SK-N-SH (cell line): ENCODE measurements at regions not wholly inside any gene's neighbourhood (a gene's known extent, or its start where the extent isn't known, plus 50 kb on each side); places are given as distances from the start of the nearest gene placed in this dataset.

Experiments
- CTCF ChIA-PET: fragments of 300-600, 350-600 bp; formaldehyde crosslinking; extraction: SDS; loops from one replicate; lab custom pipeline; 2021; lab: Yijun Ruan, JAX
- POLR2A ChIA-PET: fragments of 350-600 bp; sonication (Branson Sonifier 250); formaldehyde crosslinking; extraction: SDS; loops from one replicate; lab custom pipeline; 2020; ENCODE audit warnings: antibody characterized with exemption, inconsistent platforms; lab: Yijun Ruan, JAX
- DNase-seq: peaks from one replicate; pipeline ENCODE4 v3.0.0; 2012
- H2AFZ ChIP-seq: fragments of 200-600 bp; sonication (generic); 2 replicates; pipeline ENCODE4 v1.8.1; 2016; ENCODE audit warnings: antibody characterized with exemption, mild to moderate bottlenecking, low read depth
- H3F3A ChIP-seq: fragments of 200-600 bp; sonication (generic); replicated peaks from 2 replicates; pipeline ENCODE3; 2016; ENCODE audit warnings: antibody characterized with exemption, mild to moderate bottlenecking; ENCODE audit not compliant: insufficient read depth
- H3K27ac ChIP-seq, 2 experiments: fragments of 200-500 bp in 1 of 2; fragments of 200-600 bp in 1 of 2; sonication (Bioruptor generic) in 1 of 2; sonication (generic), shearing (Covaris generic) in 1 of 2; 2 replicates each; pipeline versions ENCODE4 v1.5.1 to v1.6.1; 2014 to 2016; ENCODE audit warnings: low read depth in 2 of 2, inconsistent platforms in 1 of 2, low read length in 1 of 2, mild to moderate bottlenecking in 1 of 2, mixed read lengths in 1 of 2
- H3K27me3 ChIP-seq: fragments of 200-600 bp; sonication (generic), shearing (Covaris generic); 2 replicates; pipeline ENCODE4 v1.6.1; 2016; ENCODE audit warnings: mixed run types; ENCODE audit not compliant: insufficient read depth
- H3K36me3 ChIP-seq, 2 experiments: fragments of 200-500 bp in 1 of 2; fragments of 200-600 bp in 1 of 2; sonication (Bioruptor generic) in 1 of 2; sonication (generic) in 1 of 2; replicated peaks in 1 of 2; 2 replicates each; pipeline versions ENCODE3 to v1.5.1; 2014 to 2016; ENCODE audit warnings: low read length in 1 of 2, mild to moderate bottlenecking in 1 of 2; ENCODE audit not compliant: insufficient read depth in 2 of 2, control insufficient read depth in 1 of 2
- H3K4me1 ChIP-seq, 2 experiments: fragments of 200-500 bp in 1 of 2; fragments of 200-600 bp in 1 of 2; sonication (Bioruptor generic) in 1 of 2; sonication (generic), shearing (Covaris generic) in 1 of 2; 2 replicates each; pipeline versions ENCODE4 v1.5.1 to v1.6.1; 2014 to 2016; ENCODE audit warnings: low read depth in 1 of 2, low read length in 1 of 2, mixed run types in 1 of 2; ENCODE audit not compliant: insufficient read depth in 2 of 2, control insufficient read depth in 1 of 2
- H3K4me2 ChIP-seq: fragments of 200-600 bp; sonication (generic), shearing (Covaris generic); 2 replicates; pipeline ENCODE4 v1.6.1; 2017; ENCODE audit warnings: mixed run types
- H3K4me3 ChIP-seq, 2 experiments: fragments of 200-500 bp in 1 of 2; fragments of 200-600 bp in 1 of 2; sonication (Bioruptor generic) in 1 of 2; sonication (generic), shearing (Covaris generic) in 1 of 2; 2 replicates each; pipeline versions ENCODE4 v1.5.1 to v1.8.1; 2014 to 2016; ENCODE audit warnings: low read depth in 2 of 2, inconsistent platforms in 1 of 2, low read length in 1 of 2, mild to moderate bottlenecking in 1 of 2, mixed read lengths in 1 of 2, moderate library complexity in 1 of 2
- H3K79me2 ChIP-seq: fragments of 200-600 bp; sonication (generic); 2 replicates; pipeline ENCODE4 v1.8.1; 2017; ENCODE audit warnings: mild to moderate bottlenecking; ENCODE audit not compliant: insufficient read depth
- H3K9ac ChIP-seq: fragments of 200-600 bp; sonication (generic); 2 replicates; pipeline ENCODE4 v1.6.1; 2017; ENCODE audit warnings: mixed run types
- H3K9me2 ChIP-seq: fragments of 200-600 bp; sonication (generic); 2 replicates; pipeline ENCODE4 v1.6.1; 2017; ENCODE audit warnings: mixed run types
- H3K9me3 ChIP-seq: fragments of 200-600 bp; sonication (generic); 2 replicates; pipeline ENCODE4 v1.6.1; 2017; ENCODE audit warnings: mixed run types, mild to moderate bottlenecking, moderate library complexity
- H4K20me1 ChIP-seq: fragments of 200-600 bp; sonication (generic); 2 replicates; pipeline ENCODE4 v1.6.1; 2017; ENCODE audit warnings: mild to moderate bottlenecking, mixed run types; ENCODE audit not compliant: insufficient read depth
- CHD2 ChIP-seq: fragments of 150-350 bp; IDR thresholded peaks from 2 replicates; pipeline ENCODE4 v1.6.1; 2018; ENCODE audit warnings: low read length; ENCODE audit not compliant: partially characterized antibody
- ELF1 ChIP-seq: IDR thresholded peaks from 2 replicates; pipeline ENCODE4 v1.4.0; 2012
- EP300 ChIP-seq, 2 experiments: IDR thresholded peaks; 2 replicates each; pipeline versions ENCODE4 v1.4.0 to v1.6.1; 2012; ENCODE audit warnings: borderline replicate concordance in 1 of 2, low read depth in 1 of 2, low read length in 1 of 2
- FOXJ3 ChIP-seq: sonication (generic); formaldehyde crosslinking; IDR thresholded peaks from 2 replicates; pipeline ENCODE4 v1.5.1; 2020; ENCODE audit warnings: mild to moderate bottlenecking, missing genetic modification reagents
- FOXM1 ChIP-seq: IDR thresholded peaks from 2 replicates; pipeline ENCODE4 v1.4.0; 2012; ENCODE audit warnings: low read depth, mild to moderate bottlenecking
- GATA2 ChIP-seq: sonication (generic); formaldehyde crosslinking; IDR thresholded peaks from 2 replicates; pipeline ENCODE4 v1.5.0; 2020; ENCODE audit warnings: mild to moderate bottlenecking, missing genetic modification reagents
- JUND ChIP-seq: IDR thresholded peaks from 2 replicates; pipeline ENCODE4 v1.4.0; 2012
- NRF1 ChIP-seq: IDR thresholded peaks from 2 replicates; pipeline ENCODE4 v1.6.1; 2012; ENCODE audit warnings: low read depth, mild to moderate bottlenecking, low read length
- POLR2AphosphoS5 ChIP-seq: IDR thresholded peaks from 2 replicates; pipeline ENCODE4 v1.6.1; 2012; ENCODE audit warnings: low read depth, low read length
- RCOR1 ChIP-seq: fragments of 150-350 bp; IDR thresholded peaks from 2 replicates; pipeline ENCODE4 v1.6.1; 2017; ENCODE audit warnings: antibody characterized with exemption, low read length
- RXRA ChIP-seq: IDR thresholded peaks from 2 replicates; pipeline ENCODE4 v1.4.0; 2012; ENCODE audit warnings: low read depth, mild to moderate bottlenecking, borderline replicate concordance
- SIN3A ChIP-seq: IDR thresholded peaks from 2 replicates; pipeline ENCODE4 v1.6.1; 2012; ENCODE audit warnings: low read depth, mild to moderate bottlenecking, low read length, moderate library complexity, borderline replicate concordance
- SMC3 ChIP-seq: IDR thresholded peaks from 2 replicates; pipeline ENCODE4 v1.6.1; 2012; ENCODE audit warnings: low read depth, low read length, improper control_type of control experiment
- TAF1 ChIP-seq: IDR thresholded peaks from 2 replicates; pipeline ENCODE4 v1.6.1; 2012; ENCODE audit warnings: low read depth, mild to moderate bottlenecking, low read length, moderate library complexity, borderline replicate concordance
- TCF12 ChIP-seq: IDR thresholded peaks from 2 replicates; pipeline ENCODE4 v1.4.0; 2012
- TEAD4 ChIP-seq: IDR thresholded peaks from 2 replicates; pipeline ENCODE4 v1.4.0; 2012; ENCODE audit warnings: mild to moderate bottlenecking, borderline replicate concordance; ENCODE audit not compliant: insufficient read depth
- WGBS: methylation state at CpG from one replicate; pipeline ENCODE4 v1.1.6; 2017; ENCODE audit warnings: low lambda C conversion rate; 5-methylcytosine and 5-hydroxymethylcytosine counted together
- TF ChIP-seq, protein P1 (sequence below): IDR thresholded peaks from 2 replicates; pipeline ENCODE4; 2012
- TF ChIP-seq, protein P2 (sequence below): IDR thresholded peaks from 2 replicates; pipeline ENCODE4 v1.4.0; 2012; ENCODE audit warnings: low read depth, borderline replicate concordance
- TF ChIP-seq, protein P3 (sequence below): fragments of 150-350 bp; IDR thresholded peaks from 2 replicates; pipeline ENCODE4 v1.6.1; 2016; ENCODE audit warnings: mild to moderate bottlenecking, low read depth, low read length
- TF ChIP-seq, protein P4 (sequence below): IDR thresholded peaks from 2 replicates; pipeline ENCODE4 v1.6.1; 2012; ENCODE audit warnings: mild to moderate bottlenecking, low read depth, low read length, moderate library complexity

DNA sequence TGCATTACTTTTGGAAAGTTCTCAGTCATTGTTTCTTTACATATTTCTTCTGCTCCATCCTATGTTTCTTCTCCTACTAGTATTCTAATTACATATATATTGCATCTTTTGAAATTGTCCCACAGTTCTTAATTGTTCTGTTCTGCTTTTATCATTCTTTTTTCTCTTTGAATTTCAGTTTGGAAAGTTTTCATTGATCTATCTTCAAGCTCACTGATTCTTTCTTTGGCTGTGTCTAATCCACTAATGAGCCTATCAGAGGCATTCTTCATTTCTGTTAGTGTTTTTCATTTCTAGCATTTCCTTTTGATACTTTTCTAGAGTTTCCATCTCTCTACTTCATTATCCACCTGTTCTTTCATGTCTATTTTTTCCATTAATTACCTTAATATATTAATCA lies 159.0 kb upstream of the KCNJ15 start (continued):
- no peak for TF ChIP-seq GATA2 (CRISPR knock-in tag)
- TF ChIP-seq, all 33 proteins: peak for 0

DNA sequence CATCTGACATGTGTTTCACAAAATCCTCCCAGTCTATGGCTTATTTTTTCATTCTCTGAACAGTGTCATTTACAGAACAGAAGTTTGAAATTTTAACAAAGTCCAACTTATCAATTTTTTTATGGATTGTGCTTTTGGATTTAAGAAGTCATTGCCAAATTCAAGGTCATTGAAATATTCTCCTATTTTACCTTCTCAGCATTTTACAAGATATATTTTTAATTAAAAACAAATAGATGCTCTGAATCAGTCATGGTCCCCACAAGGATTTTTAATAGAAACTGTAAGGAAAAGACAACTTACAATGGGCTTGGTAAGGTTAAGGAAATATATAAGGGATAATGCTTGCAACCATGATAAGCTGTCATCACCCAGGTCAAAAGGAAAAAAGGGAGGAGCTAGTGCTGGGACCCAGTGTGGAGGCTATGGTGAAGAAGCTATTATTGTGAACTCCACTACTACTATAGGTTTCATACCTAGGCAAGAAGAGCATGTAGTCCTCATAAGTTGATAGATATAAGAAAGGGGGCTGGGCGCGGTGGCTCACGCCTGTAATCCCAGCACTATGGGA lies 144.5 kb upstream of the KCNJ15 start:
- no peak overlapping the region for H3K9ac ChIP-seq
- no peak overlapping the region for H3K4me3 ChIP-seq
- TF ChIP-seq CHD2 (no peak), FOXM1 (no peak), TCF12 (no peak), POLR2AphosphoS5 (no peak), TAF1 (no peak), SIN3A (no peak), EP300 (IDR thresholded peaks at IDR 0.05; ENCODE audit: borderline replicate concordance in 1 of 2, low read depth in 1 of 2, low read length in 1 of 2) (no peak), SMC3 (no peak), FOXJ3 (CRISPR knock-in tag) (no peak), ELF1 (no peak)
- TF ChIP-seq, protein P1, sequence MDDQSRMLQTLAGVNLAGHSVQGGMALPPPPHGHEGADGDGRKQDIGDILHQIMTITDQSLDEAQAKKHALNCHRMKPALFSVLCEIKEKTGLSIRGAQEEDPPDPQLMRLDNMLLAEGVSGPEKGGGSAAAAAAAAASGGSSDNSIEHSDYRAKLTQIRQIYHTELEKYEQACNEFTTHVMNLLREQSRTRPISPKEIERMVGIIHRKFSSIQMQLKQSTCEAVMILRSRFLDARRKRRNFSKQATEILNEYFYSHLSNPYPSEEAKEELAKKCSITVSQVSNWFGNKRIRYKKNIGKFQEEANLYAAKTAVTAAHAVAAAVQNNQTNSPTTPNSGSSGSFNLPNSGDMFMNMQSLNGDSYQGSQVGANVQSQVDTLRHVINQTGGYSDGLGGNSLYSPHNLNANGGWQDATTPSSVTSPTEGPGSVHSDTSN = no peak
- TF ChIP-seq, protein P2, sequence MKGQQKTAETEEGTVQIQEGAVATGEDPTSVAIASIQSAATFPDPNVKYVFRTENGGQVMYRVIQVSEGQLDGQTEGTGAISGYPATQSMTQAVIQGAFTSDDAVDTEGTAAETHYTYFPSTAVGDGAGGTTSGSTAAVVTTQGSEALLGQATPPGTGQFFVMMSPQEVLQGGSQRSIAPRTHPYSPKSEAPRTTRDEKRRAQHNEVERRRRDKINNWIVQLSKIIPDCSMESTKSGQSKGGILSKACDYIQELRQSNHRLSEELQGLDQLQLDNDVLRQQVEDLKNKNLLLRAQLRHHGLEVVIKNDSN = no peak
- DNase-seq = no peak
- H3K9me3 ChIP-seq = no peaks in the 10 kb centered on the region
- H3K36me3 ChIP-seq = no peaks in the 10 kb centered on the region
- 83% methylated on average over 3 of the region's 3 CpGs for WGBS
- H3K4me1 ChIP-seq = no peaks in the 10 kb centered on the region
- H3K9me2 ChIP-seq = no peaks in the 10 kb centered on the region
- H2AFZ ChIP-seq = no peak overlapping the region
- POLR2A ChIA-PET = no interaction called here
- CTCF ChIA-PET = interaction anchor here (2.6 kb wide), 1 partner anchor 15 kb away, joined by 9 read pairs; no protein-coding TSS in a partner anchor
- no peaks in the 10 kb centered on the region for H3F3A ChIP-seq
- H3K4me2 ChIP-seq = no peak overlapping the region
- no peaks in the 10 kb centered on the region for H4K20me1 ChIP-seq
- no peaks in the 10 kb centered on the region for H3K27me3 ChIP-seq
- no peaks in the 10 kb centered on the region for H3K79me2 ChIP-seq
- no peak overlapping the region for H3K27ac ChIP-seq

DNA sequence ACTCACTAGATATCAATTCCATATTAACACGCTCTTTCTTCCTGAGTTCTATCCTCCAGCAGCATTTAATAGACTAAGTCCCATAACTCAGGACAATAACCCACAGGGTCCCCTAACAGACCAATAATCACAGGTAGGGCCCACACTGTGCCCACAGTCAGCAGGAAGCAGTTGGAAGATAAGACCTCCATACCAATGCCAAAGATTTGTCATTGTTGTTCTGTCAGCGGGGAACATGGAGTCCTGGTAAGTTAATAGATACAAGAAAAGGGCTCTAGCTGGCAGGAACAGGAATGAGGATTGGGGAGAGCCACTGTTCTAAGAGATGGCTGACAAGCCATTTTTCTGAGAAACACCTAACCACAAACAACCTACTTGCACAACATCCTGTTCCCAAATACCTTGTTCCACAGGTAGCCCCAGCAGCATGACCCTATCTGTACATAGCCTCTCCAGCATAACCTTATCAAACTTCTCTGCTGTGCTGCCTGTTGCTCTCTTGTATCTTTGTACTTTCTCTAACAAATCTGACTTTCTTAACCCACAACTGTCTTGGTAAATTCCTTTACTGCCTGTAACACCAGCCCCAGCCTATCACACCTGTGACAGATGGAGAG lies 142.0 kb upstream of the KCNJ15 start:
- Histone ChIP-seq H2AFZ (no peak overlapping the region), H3K4me2 (no peak overlapping the region), H3F3A (no peaks in the 10 kb centered on the region), H3K79me2 (no peaks in the 10 kb centered on the region), H3K9ac (no peak overlapping the region), H3K4me3 (no peak overlapping the region), H4K20me1 (no peaks in the 10 kb centered on the region), H3K36me3 (no peaks in the 10 kb centered on the region), H3K27me3 (no peaks in the 10 kb centered on the region), H3K9me3 (no peaks in the 10 kb centered on the region), H3K27ac (no peak overlapping the region), H3K4me1 (no peaks in the 10 kb centered on the region), H3K9me2 (no peaks in the 10 kb centered on the region)
- no peak for DNase-seq
- WGBS = 57% methylated on average over 2 of the region's 2 CpGs
- CTCF ChIA-PET = interaction anchor here (1.1 kb wide), 1 partner anchor 12 kb away, joined by 3 read pairs; no protein-coding TSS in a partner anchor
- POLR2A ChIA-PET = no interaction called here
- TF ChIP-seq NRF1 = no peak
- TF ChIP-seq TEAD4 = no peak
- TF ChIP-seq RXRA = no peak
- no peak for TF ChIP-seq FOXM1
- no peak for TF ChIP-seq GATA2 (CRISPR knock-in tag)
- no peak for TF ChIP-seq JUND
- no peak for TF ChIP-seq RCOR1
- TF ChIP-seq, protein P3, sequence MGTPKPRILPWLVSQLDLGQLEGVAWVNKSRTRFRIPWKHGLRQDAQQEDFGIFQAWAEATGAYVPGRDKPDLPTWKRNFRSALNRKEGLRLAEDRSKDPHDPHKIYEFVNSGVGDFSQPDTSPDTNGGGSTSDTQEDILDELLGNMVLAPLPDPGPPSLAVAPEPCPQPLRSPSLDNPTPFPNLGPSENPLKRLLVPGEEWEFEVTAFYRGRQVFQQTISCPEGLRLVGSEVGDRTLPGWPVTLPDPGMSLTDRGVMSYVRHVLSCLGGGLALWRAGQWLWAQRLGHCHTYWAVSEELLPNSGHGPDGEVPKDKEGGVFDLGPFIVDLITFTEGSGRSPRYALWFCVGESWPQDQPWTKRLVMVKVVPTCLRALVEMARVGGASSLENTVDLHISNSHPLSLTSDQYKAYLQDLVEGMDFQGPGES = no peak
- TF ChIP-seq, protein P4, sequence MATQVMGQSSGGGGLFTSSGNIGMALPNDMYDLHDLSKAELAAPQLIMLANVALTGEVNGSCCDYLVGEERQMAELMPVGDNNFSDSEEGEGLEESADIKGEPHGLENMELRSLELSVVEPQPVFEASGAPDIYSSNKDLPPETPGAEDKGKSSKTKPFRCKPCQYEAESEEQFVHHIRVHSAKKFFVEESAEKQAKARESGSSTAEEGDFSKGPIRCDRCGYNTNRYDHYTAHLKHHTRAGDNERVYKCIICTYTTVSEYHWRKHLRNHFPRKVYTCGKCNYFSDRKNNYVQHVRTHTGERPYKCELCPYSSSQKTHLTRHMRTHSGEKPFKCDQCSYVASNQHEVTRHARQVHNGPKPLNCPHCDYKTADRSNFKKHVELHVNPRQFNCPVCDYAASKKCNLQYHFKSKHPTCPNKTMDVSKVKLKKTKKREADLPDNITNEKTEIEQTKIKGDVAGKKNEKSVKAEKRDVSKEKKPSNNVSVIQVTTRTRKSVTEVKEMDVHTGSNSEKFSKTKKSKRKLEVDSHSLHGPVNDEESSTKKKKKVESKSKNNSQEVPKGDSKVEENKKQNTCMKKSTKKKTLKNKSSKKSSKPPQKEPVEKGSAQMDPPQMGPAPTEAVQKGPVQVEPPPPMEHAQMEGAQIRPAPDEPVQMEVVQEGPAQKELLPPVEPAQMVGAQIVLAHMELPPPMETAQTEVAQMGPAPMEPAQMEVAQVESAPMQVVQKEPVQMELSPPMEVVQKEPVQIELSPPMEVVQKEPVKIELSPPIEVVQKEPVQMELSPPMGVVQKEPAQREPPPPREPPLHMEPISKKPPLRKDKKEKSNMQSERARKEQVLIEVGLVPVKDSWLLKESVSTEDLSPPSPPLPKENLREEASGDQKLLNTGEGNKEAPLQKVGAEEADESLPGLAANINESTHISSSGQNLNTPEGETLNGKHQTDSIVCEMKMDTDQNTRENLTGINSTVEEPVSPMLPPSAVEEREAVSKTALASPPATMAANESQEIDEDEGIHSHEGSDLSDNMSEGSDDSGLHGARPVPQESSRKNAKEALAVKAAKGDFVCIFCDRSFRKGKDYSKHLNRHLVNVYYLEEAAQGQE = no peak
- TF ChIP-seq EP300 (IDR thresholded peaks at IDR 0.05; ENCODE audit: borderline replicate concordance in 1 of 2, low read depth in 1 of 2, low read length in 1 of 2) = no peak
